IMR-90 (cell line): ENCODE measurements at regions not wholly inside any gene's neighbourhood (a gene's known extent, or its start where the extent isn't known, plus 50 kb on each side); places are given as distances from the start of the nearest gene placed in this dataset.

Experiments used
- ATAC-seq: fragments of 200-7000 bp; cut with Tn5 transposase; 2 replicates; pipeline ENCODE4 v1.9.1; 2020; ENCODE audit warnings: low read depth, mild to moderate bottlenecking, moderate library complexity
- BruUV-seq: library from RNA; stranded (reverse); fragments of 400-500 nt; replicated peaks from 2 replicates; lab custom pipeline; 2021; lab: Mats Ljungman, UMichigan
- CTCF ChIA-PET: fragments of 300-600 bp; formaldehyde crosslinking; extraction: SDS; loops from one replicate; lab custom pipeline; 2021; ENCODE audit warnings: antibody characterized with exemption; lab: Yijun Ruan, JAX
- POLR2A ChIA-PET: fragments of 300-600 bp; sonication (Branson Sonifier 250); formaldehyde crosslinking; loops from one replicate; lab custom pipeline; 2022; ENCODE audit warnings: antibody characterized with exemption; ENCODE audit not compliant: unreplicated experiment; lab: Charles Lee
- DNase-seq: peaks from one replicate; pipeline ENCODE4 v3.0.0; 2013
- H2AFZ ChIP-seq: replicated peaks from 2 replicates; pipeline ENCODE3; 2013; ENCODE audit warnings: low read length, mild to moderate bottlenecking; ENCODE audit not compliant: poor library complexity
- H2AK5ac ChIP-seq: 2 replicates; pipeline ENCODE4 v1.6.1; 2013; ENCODE audit warnings: low read depth, low read length, inconsistent platforms
- H2AK9ac ChIP-seq: replicated peaks from 2 replicates; pipeline ENCODE3; 2013; ENCODE audit warnings: mild to moderate bottlenecking, low read depth, low read length, moderate library complexity; ENCODE audit not compliant: poor library complexity
- H2BK120ac ChIP-seq: 2 replicates; pipeline ENCODE4 v1.6.1; 2013; ENCODE audit warnings: low read depth, low read length, inconsistent platforms
- H2BK15ac ChIP-seq: 3 replicates; pipeline ENCODE4 v1.6.1; 2013; ENCODE audit warnings: low read depth, low read length, inconsistent platforms
- H2BK20ac ChIP-seq: 2 replicates; pipeline ENCODE4 v1.6.1; 2013; ENCODE audit warnings: low read depth, mild to moderate bottlenecking, inconsistent platforms, low read length, moderate library complexity
- H2BK5ac ChIP-seq: 2 replicates; pipeline ENCODE4 v1.6.1; 2013; ENCODE audit warnings: mild to moderate bottlenecking, low read depth, low read length, inconsistent platforms; ENCODE audit not compliant: poor library complexity, severe bottlenecking
- H3K14ac ChIP-seq: replicated peaks from 2 replicates; pipeline ENCODE4 v1.6.1; 2013; ENCODE audit warnings: low read depth, low read length, inconsistent platforms
- H3K18ac ChIP-seq: 2 replicates; pipeline ENCODE4 v1.6.1; 2013; ENCODE audit warnings: low read depth, low read length, control low read depth
- H3K23ac ChIP-seq: 2 replicates; pipeline ENCODE4 v1.6.1; 2013; ENCODE audit warnings: low read depth, low read length, inconsistent platforms
- H3K27ac ChIP-seq: 2 replicates; pipeline ENCODE4 v1.5.1; 2013; ENCODE audit warnings: mild to moderate bottlenecking, control low read depth, low read length; ENCODE audit not compliant: insufficient read depth
- H3K27me3 ChIP-seq: 2 replicates; pipeline ENCODE4 v1.6.1; 2013; ENCODE audit warnings: low read length; ENCODE audit not compliant: control insufficient read depth, insufficient read depth
- H3K36me3 ChIP-seq: 2 replicates; pipeline ENCODE4 v1.6.1; 2013; ENCODE audit warnings: low read length, mixed read lengths; ENCODE audit not compliant: control insufficient read depth, insufficient read depth
- H3K4ac ChIP-seq: 2 replicates; pipeline ENCODE4 v1.6.1; 2013; ENCODE audit warnings: low read depth, low read length, inconsistent platforms
- H3K4me1 ChIP-seq: 2 replicates; pipeline ENCODE4 v1.6.1; 2013; ENCODE audit warnings: low read length, mixed read lengths; ENCODE audit not compliant: control insufficient read depth, insufficient read depth
- H3K4me2 ChIP-seq: 2 replicates; pipeline ENCODE4 v1.6.1; 2013; ENCODE audit warnings: low read depth, mild to moderate bottlenecking, control low read depth, low read length, moderate library complexity
- H3K4me3 ChIP-seq: 2 replicates; pipeline ENCODE4 v1.5.1; 2013; ENCODE audit warnings: low read depth, mild to moderate bottlenecking, control low read depth, low read length, moderate library complexity; ENCODE audit not compliant: insufficient read depth
- H3K56ac ChIP-seq: 2 replicates; pipeline ENCODE4 v1.6.1; 2013; ENCODE audit warnings: low read length, inconsistent platforms; ENCODE audit not compliant: insufficient read depth; ENCODE audit errors: extremely low read depth
- H3K79me1 ChIP-seq, 2 experiments: 2 replicates each; pipeline ENCODE4 v1.6.1; 2013; ENCODE audit warnings: low read length in 2 of 2, inconsistent platforms in 1 of 2, low read depth in 1 of 2
- H3K9ac ChIP-seq: 2 replicates; pipeline ENCODE4 v1.6.1; 2013; ENCODE audit warnings: low read depth, low read length, control low read depth
- H3K9me1 ChIP-seq: 2 replicates; pipeline ENCODE4 v1.6.1; 2013; ENCODE audit warnings: low read length, inconsistent platforms; ENCODE audit not compliant: insufficient read depth
- H3K9me3 ChIP-seq: 2 replicates; pipeline ENCODE4 v1.6.1; 2013; ENCODE audit warnings: low read length; ENCODE audit not compliant: control insufficient read depth, insufficient read depth
- H4K20me1 ChIP-seq: 2 replicates; pipeline ENCODE4 v1.6.1; 2013; ENCODE audit warnings: low read length, inconsistent platforms; ENCODE audit not compliant: insufficient read depth
- H4K5ac ChIP-seq: 2 replicates; pipeline ENCODE4 v1.6.1; 2013; ENCODE audit warnings: mild to moderate bottlenecking, low read depth, low read length, control low read depth
- H4K8ac ChIP-seq, 2 experiments: 2 replicates each; pipeline ENCODE4 v1.6.1; 2013; ENCODE audit warnings: low read depth in 2 of 2, low read length in 2 of 2, control low read depth in 1 of 2, inconsistent platforms in 1 of 2
- H4K91ac ChIP-seq: 2 replicates; pipeline ENCODE4 v1.6.1; 2013; ENCODE audit warnings: low read depth, low read length, inconsistent platforms; ENCODE audit not compliant: insufficient read depth
- BHLHE40 ChIP-seq: fragments of 150-350 bp; IDR thresholded peaks from 2 replicates; pipeline ENCODE4 v1.6.1; 2016; ENCODE audit warnings: mild to moderate bottlenecking, low read depth, low read length
- CEBPB ChIP-seq: IDR thresholded peaks from 2 replicates; pipeline ENCODE4 v1.6.1; 2012; ENCODE audit warnings: low read depth, low read length, improper control_type of control experiment
- CHD1 ChIP-seq: IDR thresholded peaks from 2 replicates; pipeline ENCODE4 v1.6.1; 2012; ENCODE audit warnings: low read depth, low read length, improper control_type of control experiment
- FOS ChIP-seq: fragments of 150-350 bp; IDR thresholded peaks from 2 replicates; pipeline ENCODE4 v1.6.1; 2016; ENCODE audit warnings: low read depth, low read length
- MAFK ChIP-seq: IDR thresholded peaks from 2 replicates; pipeline ENCODE4 v1.6.1; 2012; ENCODE audit warnings: low read depth, low read length, improper control_type of control experiment
- MAZ ChIP-seq: IDR thresholded peaks from 2 replicates; pipeline ENCODE4 v1.6.1; 2012; ENCODE audit warnings: low read depth, mild to moderate bottlenecking, low read length, improper control_type of control experiment, moderate library complexity, borderline replicate concordance
- MXI1 ChIP-seq: IDR thresholded peaks from 2 replicates; pipeline ENCODE4 v1.6.1; 2012; ENCODE audit warnings: low read depth, mild to moderate bottlenecking, low read length, moderate library complexity, borderline replicate concordance
- NFE2L2 ChIP-seq: fragments of 150-350 bp; IDR thresholded peaks from 2 replicates; pipeline ENCODE4 v1.6.1; 2016; ENCODE audit warnings: low read depth, mild to moderate bottlenecking, low read length
- POLR2A ChIP-seq: IDR thresholded peaks from 2 replicates; pipeline ENCODE4 v1.6.1; 2012; ENCODE audit warnings: mild to moderate bottlenecking, low read depth, low read length
- RAD21 ChIP-seq: IDR thresholded peaks from 2 replicates; pipeline ENCODE4 v1.6.1; 2012; ENCODE audit warnings: low read length, improper control_type of control experiment
- RCOR1 ChIP-seq: IDR thresholded peaks from 2 replicates; pipeline ENCODE4 v1.6.1; 2012; ENCODE audit warnings: mild to moderate bottlenecking, low read length, improper control_type of control experiment; ENCODE audit not compliant: insufficient replicate concordance
- SMC3 ChIP-seq: fragments of 150-350 bp; IDR thresholded peaks from 2 replicates; pipeline ENCODE4 v1.6.1; 2016; ENCODE audit warnings: low read depth, mild to moderate bottlenecking, antibody characterized with exemption, low read length, moderate library complexity
- WGBS, 2 experiments: methylation state at CpG; one replicate each; pipeline versions ENCODE4 v1.1.5 to v1.1.7; 2013; ENCODE audit warnings: missing lambda C conversion rate in 2 of 2; ENCODE audit not compliant: insufficient read length in 1 of 2; ENCODE audit errors: extremely low coverage in 2 of 2; 5-methylcytosine and 5-hydroxymethylcytosine counted together
- dilution Hi-C: fragments of 300-500 bp; cut with HindIII; formaldehyde crosslinking; loops from one replicate; pipeline ENCODE4 v1.14.3; 2018; ENCODE audit warnings: low sequenced_read_pairs; ENCODE audit not compliant: unreplicated experiment
- in situ Hi-C: fragments of 300-500 bp; cut with MboI; formaldehyde crosslinking; loops from 3 replicates; pipeline ENCODE4 v1.14.3; 2019; ENCODE audit warnings: low sequenced_read_pairs, inconsistent platforms, mixed read lengths
- intact Hi-C: fragments of 100-400 bp; cut with micrococcal nuclease; formaldehyde crosslinking; loops from 2 replicates; pipeline ENCODE4 v1.10.0; 2022
- TF ChIP-seq, protein P1 (sequence below): fragments of 150-350 bp; IDR thresholded peaks from 2 replicates; pipeline ENCODE4 v1.6.1; 2016; ENCODE audit warnings: low read depth, mild to moderate bottlenecking, low read length, moderate library complexity, borderline replicate concordance
- TF ChIP-seq, protein P2 (sequence below): fragments of 150-350 bp; IDR thresholded peaks from 2 replicates; pipeline ENCODE4 v1.6.1; 2017; ENCODE audit warnings: mild to moderate bottlenecking, antibody characterized with exemption, low read length, low read depth
- TF ChIP-seq, protein P3 (sequence below): conservative IDR thresholded peaks from 2 replicates; pipeline ENCODE4 v1.5.1; 2012; ENCODE audit warnings: mild to moderate bottlenecking, low read depth, low read length, improper control_type of control experiment

DNA sequence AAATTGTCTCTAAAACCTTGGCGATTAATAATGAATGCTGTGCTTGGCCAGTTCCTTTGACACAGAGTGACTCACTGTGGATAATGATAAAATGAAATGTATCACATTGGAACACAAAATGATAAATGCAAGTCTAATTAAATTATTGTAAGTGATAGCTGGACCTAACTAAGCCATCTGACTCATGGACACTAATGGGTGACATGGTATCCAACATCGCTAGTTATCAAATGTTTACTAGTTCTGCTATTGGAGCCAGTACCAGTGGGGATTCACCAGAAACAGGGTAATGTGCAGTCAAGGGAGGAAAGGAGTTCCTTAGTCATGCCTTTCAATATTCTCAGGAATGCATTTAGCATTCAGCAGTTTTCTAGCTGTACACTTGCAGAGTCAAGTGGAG, 736.3 kb upstream of the ACVR2A start:
- Histone ChIP-seq H3K14ac (no peak overlapping the region), H4K20me1 (no peaks in the 10 kb centered on the region), H3K9me1 (no peaks in the 10 kb centered on the region), H4K91ac (no peak overlapping the region), H3K4me3 (no peak overlapping the region), H4K8ac (no peak overlapping the region), H3K27me3 (no peaks in the 10 kb centered on the region), H3K23ac (no peak overlapping the region), H2BK15ac (no peak overlapping the region), H2AK5ac (no peak overlapping the region), H2AK9ac (no peak overlapping the region), H3K9ac (no peak overlapping the region), H3K27ac (no peak overlapping the region), H3K4me2 (no peak overlapping the region), H3K4ac (no peak overlapping the region), H3K56ac (no peak overlapping the region), H3K36me3 (no peaks in the 10 kb centered on the region), H3K9me3 (no peaks in the 10 kb centered on the region), H2BK5ac (no peak overlapping the region), H3K4me1 (no peaks in the 10 kb centered on the region), H4K5ac (no peak overlapping the region), H2AFZ (no peak overlapping the region), H3K18ac (no peak overlapping the region), H3K79me1 (no peaks in the 10 kb centered on the region), H2BK20ac (no peak overlapping the region), H2BK120ac (no peak overlapping the region)
- ChIA-PET POLR2A (no interaction called here), CTCF (no interaction called here)
- dilution Hi-C loops (no loop called here), intact Hi-C loops (no loop called here), in situ Hi-C loops (no loop called here)
- DNase-seq (no peak), ATAC-seq (no peak)
- TF ChIP-seq RCOR1 (no peak), FOS (no peak), CEBPB (no peak), MAZ (no peak), RAD21 (no peak), MXI1 (no peak), MAFK (no peak), CHD1 (no peak), POLR2A (no peak), NFE2L2 (no peak), SMC3 (no peak), BHLHE40 (no peak)
- TF ChIP-seq, protein P1, sequence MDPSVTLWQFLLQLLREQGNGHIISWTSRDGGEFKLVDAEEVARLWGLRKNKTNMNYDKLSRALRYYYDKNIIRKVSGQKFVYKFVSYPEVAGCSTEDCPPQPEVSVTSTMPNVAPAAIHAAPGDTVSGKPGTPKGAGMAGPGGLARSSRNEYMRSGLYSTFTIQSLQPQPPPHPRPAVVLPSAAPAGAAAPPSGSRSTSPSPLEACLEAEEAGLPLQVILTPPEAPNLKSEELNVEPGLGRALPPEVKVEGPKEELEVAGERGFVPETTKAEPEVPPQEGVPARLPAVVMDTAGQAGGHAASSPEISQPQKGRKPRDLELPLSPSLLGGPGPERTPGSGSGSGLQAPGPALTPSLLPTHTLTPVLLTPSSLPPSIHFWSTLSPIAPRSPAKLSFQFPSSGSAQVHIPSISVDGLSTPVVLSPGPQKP, result no peak
- TF ChIP-seq, protein P2, sequence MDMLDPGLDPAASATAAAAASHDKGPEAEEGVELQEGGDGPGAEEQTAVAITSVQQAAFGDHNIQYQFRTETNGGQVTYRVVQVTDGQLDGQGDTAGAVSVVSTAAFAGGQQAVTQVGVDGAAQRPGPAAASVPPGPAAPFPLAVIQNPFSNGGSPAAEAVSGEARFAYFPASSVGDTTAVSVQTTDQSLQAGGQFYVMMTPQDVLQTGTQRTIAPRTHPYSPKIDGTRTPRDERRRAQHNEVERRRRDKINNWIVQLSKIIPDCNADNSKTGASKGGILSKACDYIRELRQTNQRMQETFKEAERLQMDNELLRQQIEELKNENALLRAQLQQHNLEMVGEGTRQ, result no peak
- TF ChIP-seq, protein P3, sequence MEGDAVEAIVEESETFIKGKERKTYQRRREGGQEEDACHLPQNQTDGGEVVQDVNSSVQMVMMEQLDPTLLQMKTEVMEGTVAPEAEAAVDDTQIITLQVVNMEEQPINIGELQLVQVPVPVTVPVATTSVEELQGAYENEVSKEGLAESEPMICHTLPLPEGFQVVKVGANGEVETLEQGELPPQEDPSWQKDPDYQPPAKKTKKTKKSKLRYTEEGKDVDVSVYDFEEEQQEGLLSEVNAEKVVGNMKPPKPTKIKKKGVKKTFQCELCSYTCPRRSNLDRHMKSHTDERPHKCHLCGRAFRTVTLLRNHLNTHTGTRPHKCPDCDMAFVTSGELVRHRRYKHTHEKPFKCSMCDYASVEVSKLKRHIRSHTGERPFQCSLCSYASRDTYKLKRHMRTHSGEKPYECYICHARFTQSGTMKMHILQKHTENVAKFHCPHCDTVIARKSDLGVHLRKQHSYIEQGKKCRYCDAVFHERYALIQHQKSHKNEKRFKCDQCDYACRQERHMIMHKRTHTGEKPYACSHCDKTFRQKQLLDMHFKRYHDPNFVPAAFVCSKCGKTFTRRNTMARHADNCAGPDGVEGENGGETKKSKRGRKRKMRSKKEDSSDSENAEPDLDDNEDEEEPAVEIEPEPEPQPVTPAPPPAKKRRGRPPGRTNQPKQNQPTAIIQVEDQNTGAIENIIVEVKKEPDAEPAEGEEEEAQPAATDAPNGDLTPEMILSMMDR, result no peak
- no TSS peak for BruUV-seq
- no CpG with 5 or more reads among the region's 2 CpGs for WGBS, 2 experiments
